Duodenal mucosa (tissue), 2 donors: ENCODE measurements at regions not wholly inside any gene's neighbourhood (a gene's known extent, or its start where the extent isn't known, plus 50 kb on each side); places are given as distances from the start of the nearest gene placed in this dataset.
A peak's percentile ranks its signal among the peaks of the same experiment; 100 is the strongest.
"Not testable (repeated sequence)": the region's sequence is repeated elsewhere in the genome, so short reads cannot be mapped to it uniquely, and the experiment has no call there.

Source experiments
- H3K27ac ChIP-seq: one replicate; pipeline ENCODE4 v1.7.0; 2013; ENCODE audit warnings: low read depth, low read length
- H3K27me3 ChIP-seq, 2 donors: one replicate each; pipeline ENCODE4 v1.7.0; 2013; ENCODE audit warnings: low read length in 2 of 2, control low read depth in 1 of 2; ENCODE audit not compliant: insufficient read depth in 2 of 2, control insufficient read depth in 1 of 2
- H3K36me3 ChIP-seq, 2 donors: one replicate each; pipeline ENCODE4 v1.7.0; 2013; ENCODE audit warnings: low read length in 2 of 2, control low read depth in 1 of 2; ENCODE audit not compliant: insufficient read depth in 2 of 2, control insufficient read depth in 1 of 2
- H3K4me1 ChIP-seq, 2 donors: one replicate each; pipeline ENCODE4 v1.7.0; 2013; ENCODE audit warnings: low read length in 2 of 2, control low read depth in 1 of 2; ENCODE audit not compliant: insufficient read depth in 2 of 2, control insufficient read depth in 1 of 2
- H3K4me3 ChIP-seq, 2 donors: one replicate each; pipeline ENCODE4 v1.7.0; 2013; ENCODE audit warnings: low read length in 2 of 2, low read depth in 1 of 2
- H3K9ac ChIP-seq, 2 donors: one replicate each; pipeline ENCODE4 v1.7.0; 2013; ENCODE audit warnings: low read length in 2 of 2, low read depth in 1 of 2
- H3K9me3 ChIP-seq, 2 donors: one replicate each; pipeline ENCODE4 v1.7.0; 2013; ENCODE audit warnings: low read length in 2 of 2, control low read depth in 1 of 2; ENCODE audit not compliant: control insufficient read depth in 1 of 2

- no peaks in the 10 kb centered on the region for H3K27me3 ChIP-seq
- no peak overlapping the region for H3K27ac ChIP-seq
- no peaks in the 10 kb centered on the region for H3K9me3 ChIP-seq
- H3K4me1 ChIP-seq, result no peaks in the 10 kb centered on the region
- no peak overlapping the region for H3K4me3 ChIP-seq
- no peak overlapping the region for H3K9ac ChIP-seq
- no peaks in the 10 kb centered on the region for H3K36me3 ChIP-seq
These were observed 309.2 kb downstream of the SH3GL2 start for GRCh38 chr9:17888066-17888465.

GRCh38 chr9:17888964-17889363 is 310.1 kb downstream of the SH3GL2 start:
- H3K9ac ChIP-seq, H3K27me3 ChIP-seq, H3K9me3 ChIP-seq, H3K4me3 ChIP-seq, H3K36me3 ChIP-seq, H3K27ac ChIP-seq, H3K4me1 ChIP-seq: not testable (repeated sequence)

- Histone ChIP-seq H3K9ac (no peak overlapping the region), H3K4me3 (no peak overlapping the region), H3K9me3 (no peaks in the 10 kb centered on the region), H3K27ac (no peak overlapping the region), H3K36me3 (no peaks in the 10 kb centered on the region), H3K27me3 (no peaks in the 10 kb centered on the region), H3K4me1 (no peaks in the 10 kb centered on the region)
These were observed 315.8 kb downstream of the SH3GL2 start for GRCh38 chr9:17894501-17895160.

GRCh38 chr9:17900606-17901005 is 321.7 kb downstream of the SH3GL2 start:
- Histone ChIP-seq H3K9ac (no peak overlapping the region), H3K27me3 (peaks cover 10 to 11% of the 10 kb centered on the region in 2 donors), H3K4me1 (no peaks in the 10 kb centered on the region), H3K9me3 (no peaks in the 10 kb centered on the region), H3K36me3 (no peaks in the 10 kb centered on the region), H3K4me3 (no peak overlapping the region), H3K27ac (no peak overlapping the region)

- Histone ChIP-seq H3K4me3 (no peak overlapping the region), H3K36me3 (no peaks in the 10 kb centered on the region), H3K27me3 (peaks cover 19% of the 10 kb centered on the region in 2 donors), H3K4me1 (no peaks in the 10 kb centered on the region), H3K9me3 (no peaks in the 10 kb centered on the region), H3K9ac (no peak overlapping the region), H3K27ac (no peak overlapping the region)
These were observed 326.5 kb downstream of the SH3GL2 start for GRCh38 chr9:17905366-17905765.

GRCh38 chr9:17905781-17906175 is 326.9 kb downstream of the SH3GL2 start:
- Histone ChIP-seq H3K9me3 (no peaks in the 10 kb centered on the region), H3K9ac (no peak overlapping the region), H3K36me3 (no peaks in the 10 kb centered on the region), H3K27ac (no peak overlapping the region), H3K4me3 (no peak overlapping the region), H3K27me3 (peaks cover 19% of the 10 kb centered on the region in 2 donors), H3K4me1 (no peaks in the 10 kb centered on the region)

- Histone ChIP-seq H3K9me3 (no peaks in the 10 kb centered on the region), H3K27ac (no peak overlapping the region), H3K4me3 (peak overlapping the region in 1 of 2 donors; percentile 28), H3K36me3 (no peaks in the 10 kb centered on the region), H3K4me1 (no peaks in the 10 kb centered on the region), H3K9ac (no peak overlapping the region), H3K27me3 (peaks cover 19% of the 10 kb centered on the region in 2 donors)
These were observed 327.4 kb downstream of the SH3GL2 start for GRCh38 chr9:17906176-17906840.

- Histone ChIP-seq H3K9ac (no peak overlapping the region), H3K27me3 (peaks cover 19% of the 10 kb centered on the region in 2 donors), H3K27ac (no peak overlapping the region), H3K36me3 (no peaks in the 10 kb centered on the region), H3K9me3 (no peaks in the 10 kb centered on the region), H3K4me3 (peak overlapping the region in 1 of 2 donors; percentile 28), H3K4me1 (no peaks in the 10 kb centered on the region)
These were observed 328.2 kb downstream of the SH3GL2 start for GRCh38 chr9:17906841-17907778.

- Histone ChIP-seq H3K4me1 (no peaks in the 10 kb centered on the region), H3K27me3 (peaks cover 16 to 19% of the 10 kb centered on the region in 2 donors), H3K27ac (no peak overlapping the region), H3K4me3 (no peak overlapping the region), H3K9me3 (no peaks in the 10 kb centered on the region), H3K9ac (no peak overlapping the region), H3K36me3 (no peaks in the 10 kb centered on the region)
These were observed 329.1 kb downstream of the SH3GL2 start for GRCh38 chr9:17907779-17908508.
